ENCODE measurements at regions not wholly inside any gene's neighbourhood (a gene's known extent, or its start where the extent isn't known, plus 50 kb on each side); places are given as distances from the start of the nearest gene placed in this dataset.
A peak's percentile ranks its signal among the peaks of the same experiment; 100 is the strongest.

DNA sequence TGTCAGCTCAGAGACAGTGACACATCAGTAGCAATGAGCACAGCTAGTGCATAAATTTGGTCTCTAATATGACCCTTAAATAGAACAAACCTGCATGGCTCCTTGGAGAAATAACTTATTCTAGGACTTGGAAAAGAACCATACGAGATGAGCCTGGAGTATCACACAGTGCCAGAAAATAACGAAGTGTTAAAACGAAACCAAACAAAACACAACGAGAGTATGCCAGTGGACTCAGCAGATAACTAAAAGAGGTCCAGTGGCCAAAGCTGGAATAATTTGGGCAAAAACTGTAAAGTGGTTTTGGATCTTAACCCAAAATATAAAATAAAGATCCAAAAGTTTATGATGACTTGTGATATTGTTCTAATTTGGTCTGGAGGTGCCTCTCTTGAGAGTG is 1599.0 kb upstream of the LRRTM1 start:
- Histone ChIP-seq H3K4me1 (ENCODE audit: low read length) (peaks cover 13% of the 10 kb centered on the region), H3K4me3 (ENCODE audit: low read length) (no peak overlapping the region), H3K9me2 (replicated peaks; ENCODE audit: insufficient read depth, low read length) (no peaks in the 10 kb centered on the region), H3K27me3 (replicated peaks; ENCODE audit: insufficient read depth, low read length) (no peaks in the 10 kb centered on the region), H3K9me3 (replicated peaks; ENCODE audit: insufficient read depth, low read length) (no peaks in the 10 kb centered on the region), H3K79me2 (ENCODE audit: low read length) (no peaks in the 10 kb centered on the region), H3K4me2 (ENCODE audit: low read depth, low read length) (no peak overlapping the region), H3K36me3 (replicated peaks; ENCODE audit: insufficient read depth, low read length) (no peaks in the 10 kb centered on the region), H4K20me1 (ENCODE audit: insufficient read depth, low read length) (no peaks in the 10 kb centered on the region), H2AFZ (ENCODE audit: low read length) (no peak overlapping the region), H3K27ac (ENCODE audit: low read length) (no peak overlapping the region), H3K9ac (ENCODE audit: low read length) (no peak overlapping the region), H3F3A (ENCODE audit: insufficient read depth, low read length) (no peaks in the 10 kb centered on the region)
- TF ChIP-seq, protein P1, sequence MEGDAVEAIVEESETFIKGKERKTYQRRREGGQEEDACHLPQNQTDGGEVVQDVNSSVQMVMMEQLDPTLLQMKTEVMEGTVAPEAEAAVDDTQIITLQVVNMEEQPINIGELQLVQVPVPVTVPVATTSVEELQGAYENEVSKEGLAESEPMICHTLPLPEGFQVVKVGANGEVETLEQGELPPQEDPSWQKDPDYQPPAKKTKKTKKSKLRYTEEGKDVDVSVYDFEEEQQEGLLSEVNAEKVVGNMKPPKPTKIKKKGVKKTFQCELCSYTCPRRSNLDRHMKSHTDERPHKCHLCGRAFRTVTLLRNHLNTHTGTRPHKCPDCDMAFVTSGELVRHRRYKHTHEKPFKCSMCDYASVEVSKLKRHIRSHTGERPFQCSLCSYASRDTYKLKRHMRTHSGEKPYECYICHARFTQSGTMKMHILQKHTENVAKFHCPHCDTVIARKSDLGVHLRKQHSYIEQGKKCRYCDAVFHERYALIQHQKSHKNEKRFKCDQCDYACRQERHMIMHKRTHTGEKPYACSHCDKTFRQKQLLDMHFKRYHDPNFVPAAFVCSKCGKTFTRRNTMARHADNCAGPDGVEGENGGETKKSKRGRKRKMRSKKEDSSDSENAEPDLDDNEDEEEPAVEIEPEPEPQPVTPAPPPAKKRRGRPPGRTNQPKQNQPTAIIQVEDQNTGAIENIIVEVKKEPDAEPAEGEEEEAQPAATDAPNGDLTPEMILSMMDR (IDR thresholded peaks at IDR 0.05; ENCODE audit: low read length): no peak
- no peak for TF ChIP-seq EZH2phosphoT487 (IDR thresholded peaks at IDR 0.05; ENCODE audit: low read length)
- no peak for TF ChIP-seq EZH2 (optimal IDR thresholded peaks at IDR 0.05; ENCODE audit: low read depth, low read length)
- DNase-seq: no peak

GRCh38 chr2:81901017-81901416 is 1596.5 kb upstream of the LRRTM1 start:
- no peaks in the 10 kb centered on the region for H3K27me3 ChIP-seq (replicated peaks; ENCODE audit: insufficient read depth, low read length)
- H3K36me3 ChIP-seq (replicated peaks; ENCODE audit: insufficient read depth, low read length): no peaks in the 10 kb centered on the region
- H4K20me1 ChIP-seq (ENCODE audit: insufficient read depth, low read length): no peaks in the 10 kb centered on the region
- no peaks in the 10 kb centered on the region for H3K9me3 ChIP-seq (replicated peaks; ENCODE audit: insufficient read depth, low read length)
- H2AFZ ChIP-seq (ENCODE audit: low read length): no peak overlapping the region
- H3K9me2 ChIP-seq (replicated peaks; ENCODE audit: insufficient read depth, low read length): no peaks in the 10 kb centered on the region
- H3K27ac ChIP-seq (ENCODE audit: low read length): no peak overlapping the region
- no peak for TF ChIP-seq EZH2phosphoT487 (IDR thresholded peaks at IDR 0.05; ENCODE audit: low read length)
- TF ChIP-seq, protein P1 (IDR thresholded peaks at IDR 0.05; ENCODE audit: low read length): peak; percentile 47
- H3K4me1 ChIP-seq (ENCODE audit: low read length): peaks cover 11% of the 10 kb centered on the region
- no peak overlapping the region for H3K9ac ChIP-seq (ENCODE audit: low read length)
- no peaks in the 10 kb centered on the region for H3F3A ChIP-seq (ENCODE audit: insufficient read depth, low read length)
- no peak overlapping the region for H3K4me2 ChIP-seq (ENCODE audit: low read depth, low read length)
- no peak overlapping the region for H3K4me3 ChIP-seq (ENCODE audit: low read length)
- peak; percentile 34 for DNase-seq
- H3K79me2 ChIP-seq (ENCODE audit: low read length): no peaks in the 10 kb centered on the region

- Histone ChIP-seq H3K4me2 (ENCODE audit: low read depth, low read length) (no peak overlapping the region), H3K27ac (ENCODE audit: low read length) (no peak overlapping the region), H3K9ac (ENCODE audit: low read length) (no peak overlapping the region), H3F3A (ENCODE audit: insufficient read depth, low read length) (no peaks in the 10 kb centered on the region), H3K9me3 (replicated peaks; ENCODE audit: insufficient read depth, low read length) (no peaks in the 10 kb centered on the region), H3K9me2 (replicated peaks; ENCODE audit: insufficient read depth, low read length) (no peaks in the 10 kb centered on the region), H3K36me3 (replicated peaks; ENCODE audit: insufficient read depth, low read length) (no peaks in the 10 kb centered on the region), H3K27me3 (replicated peaks; ENCODE audit: insufficient read depth, low read length) (no peaks in the 10 kb centered on the region), H3K4me1 (ENCODE audit: low read length) (no peaks in the 10 kb centered on the region), H4K20me1 (ENCODE audit: insufficient read depth, low read length) (no peaks in the 10 kb centered on the region), H2AFZ (ENCODE audit: low read length) (no peak overlapping the region), H3K4me3 (ENCODE audit: low read length) (no peak overlapping the region), H3K79me2 (ENCODE audit: low read length) (no peaks in the 10 kb centered on the region)
- no peak for DNase-seq
- TF ChIP-seq, protein P1 (IDR thresholded peaks at IDR 0.05; ENCODE audit: low read length): no peak
- no peak for TF ChIP-seq EZH2 (optimal IDR thresholded peaks at IDR 0.05; ENCODE audit: low read depth, low read length)
Measured at GRCh38 chr2:81895620-81896250, 1591.2 kb upstream of the LRRTM1 start.
